H9 (cell line): ENCODE measurements at regions not wholly inside any gene's neighbourhood (a gene's known extent, or its start where the extent isn't known, plus 50 kb on each side); places are given as distances from the start of the nearest gene placed in this dataset.
"Not testable (repeated sequence)": the region's sequence is repeated elsewhere in the genome, so short reads cannot be mapped to it uniquely, and the experiment has no call there.

Source experiments
- DNase-seq: peaks from one replicate; pipeline ENCODE4 v3.0.0-alpha.2; 2017
- H2AFZ ChIP-seq: one replicate; pipeline ENCODE4 v1.6.1; 2013; ENCODE audit warnings: mild to moderate bottlenecking, low read length, control low read depth, moderate library complexity
- H2AK5ac ChIP-seq: 2 replicates; pipeline ENCODE4 v1.6.1; 2013; ENCODE audit warnings: low read length, control low read depth, mixed read lengths; ENCODE audit not compliant: insufficient read length
- H2BK120ac ChIP-seq: one replicate; pipeline ENCODE4 v1.6.1; 2013; ENCODE audit warnings: low read depth, mild to moderate bottlenecking, low read length, control low read depth, inconsistent platforms; ENCODE audit not compliant: poor library complexity, severe bottlenecking
- H2BK12ac ChIP-seq: 2 replicates; pipeline ENCODE4 v1.6.1; 2013; ENCODE audit warnings: low read length, control low read depth, mixed read lengths, low read depth; ENCODE audit not compliant: insufficient read length
- H2BK15ac ChIP-seq: 2 replicates; pipeline ENCODE4 v1.6.1; 2013; ENCODE audit warnings: low read depth, low read length, control low read depth
- H2BK20ac ChIP-seq: one replicate; pipeline ENCODE4 v1.6.1; 2013; ENCODE audit warnings: low read depth, mild to moderate bottlenecking, low read length, control low read depth, inconsistent platforms; ENCODE audit not compliant: poor library complexity, severe bottlenecking
- H2BK5ac ChIP-seq: 2 replicates; pipeline ENCODE4 v1.6.1; 2013; ENCODE audit warnings: low read length, control low read depth, mixed read lengths; ENCODE audit not compliant: insufficient read length
- H3K14ac ChIP-seq: 2 replicates; pipeline ENCODE4 v1.6.1; 2013; ENCODE audit warnings: low read length, control low read depth; ENCODE audit not compliant: insufficient read depth
- H3K18ac ChIP-seq: 2 replicates; pipeline ENCODE4 v1.6.1; 2013; ENCODE audit warnings: low read depth, mild to moderate bottlenecking, mixed read lengths, low read length, control low read depth; ENCODE audit not compliant: insufficient read length
- H3K23ac ChIP-seq: 2 replicates; pipeline ENCODE4 v1.6.1; 2013; ENCODE audit warnings: low read length, control low read depth, mixed read lengths, low read depth; ENCODE audit not compliant: insufficient read length
- H3K23me2 ChIP-seq: 2 replicates; pipeline ENCODE4 v1.6.1; 2013; ENCODE audit warnings: low read depth, mild to moderate bottlenecking, mixed read lengths, low read length, control low read depth; ENCODE audit not compliant: insufficient read length, poor library complexity, severe bottlenecking
- H3K27ac ChIP-seq: 2 replicates; pipeline ENCODE4 v1.5.1; 2013; ENCODE audit warnings: low read length, control low read depth, mixed read lengths, low read depth; ENCODE audit not compliant: insufficient read length
- H3K27me3 ChIP-seq: 2 replicates; pipeline ENCODE4 v1.6.1; 2013; ENCODE audit warnings: low read length, control low read depth, inconsistent platforms; ENCODE audit not compliant: insufficient read depth
- H3K4ac ChIP-seq: 2 replicates; pipeline ENCODE4 v1.6.1; 2013; ENCODE audit warnings: low read depth, mild to moderate bottlenecking, control low read depth, inconsistent platforms, low read length, moderate library complexity
- H3K4me1 ChIP-seq: 2 replicates; pipeline ENCODE4 v1.6.1; 2013; ENCODE audit warnings: low read length, control low read depth, inconsistent platforms; ENCODE audit not compliant: insufficient read depth
- H3K4me2 ChIP-seq: 2 replicates; pipeline ENCODE4 v1.6.1; 2013; ENCODE audit warnings: low read length, control low read depth, mixed read lengths; ENCODE audit not compliant: insufficient read length, insufficient read depth
- H3K56ac ChIP-seq: 2 replicates; pipeline ENCODE4 v1.6.1; 2013; ENCODE audit warnings: low read depth, mild to moderate bottlenecking, mixed read lengths, low read length, control low read depth; ENCODE audit not compliant: insufficient read length
- H3K79me1 ChIP-seq: 2 replicates; pipeline ENCODE4 v1.6.1; 2013; ENCODE audit warnings: low read depth, mild to moderate bottlenecking, moderate library complexity, low read length, control low read depth, inconsistent platforms; ENCODE audit not compliant: insufficient read depth, poor library complexity, severe bottlenecking
- H3K79me2 ChIP-seq: 2 replicates; pipeline ENCODE4 v1.6.1; 2013; ENCODE audit warnings: low read length, control low read depth, inconsistent platforms; ENCODE audit not compliant: insufficient read depth
- H3K9ac ChIP-seq: 2 replicates; pipeline ENCODE4 v1.6.1; 2013; ENCODE audit warnings: low read length, control low read depth, mixed read lengths; ENCODE audit not compliant: insufficient read length; ENCODE audit errors: extremely low read depth
- H3K9me3 ChIP-seq: one replicate; pipeline ENCODE4 v1.6.1; 2013; ENCODE audit warnings: low read depth, low read length, inconsistent platforms; ENCODE audit not compliant: control insufficient read depth
- H3T11ph ChIP-seq: one replicate; pipeline ENCODE4 v1.6.1; 2013; ENCODE audit warnings: mild to moderate bottlenecking, low read length, control low read depth, inconsistent platforms
- H4K20me1 ChIP-seq: one replicate; pipeline ENCODE4 v1.6.1; 2013; ENCODE audit not compliant: control insufficient read depth, insufficient read length, insufficient read depth
- H4K5ac ChIP-seq: 2 replicates; pipeline ENCODE4 v1.6.1; 2013; ENCODE audit warnings: low read depth, mild to moderate bottlenecking, mixed read lengths, low read length, control low read depth; ENCODE audit not compliant: insufficient read length
- H4K8ac ChIP-seq: replicated peaks from 2 replicates; pipeline ENCODE4 v1.6.1; 2013; ENCODE audit warnings: low read length, control low read depth, mixed read lengths, low read depth; ENCODE audit not compliant: insufficient read length
- H4K91ac ChIP-seq: 2 replicates; pipeline ENCODE4 v1.6.1; 2013; ENCODE audit warnings: low read depth, mild to moderate bottlenecking, moderate library complexity, mixed read lengths, low read length, control low read depth; ENCODE audit not compliant: insufficient read length
- H3K27ac Mint-ChIP-seq, 3 experiments: 2 replicates in 2 of 3; 3 replicates in 1 of 3; pipeline ENCODE4 v1.8.0; 2020 to 2021; ENCODE audit warnings: mixed read lengths in 3 of 3, mild to moderate bottlenecking in 1 of 3, moderate library complexity in 1 of 3
- H3K27me3 Mint-ChIP-seq: 2 replicates; pipeline ENCODE4 v1.8.0; 2021; ENCODE audit warnings: low read depth, mild to moderate bottlenecking, moderate library complexity, mixed read lengths
- H3K36me3 Mint-ChIP-seq, 3 experiments: 2 replicates in 2 of 3; 3 replicates in 1 of 3; pipeline ENCODE4 v1.8.0; 2020 to 2021; ENCODE audit warnings: low read depth in 3 of 3, mixed read lengths in 3 of 3; ENCODE audit not compliant: insufficient read depth in 1 of 3
- H3K4me1 Mint-ChIP-seq, 2 experiments: 2 replicates each; pipeline ENCODE4 v1.8.0; 2020; ENCODE audit warnings: mixed read lengths in 2 of 2
- H3K4me3 Mint-ChIP-seq, 2 experiments: 2 replicates in 1 of 2; 3 replicates in 1 of 2; pipeline ENCODE4 v1.8.0; 2020 to 2021; ENCODE audit warnings: mild to moderate bottlenecking in 2 of 2, mixed read lengths in 2 of 2, moderate library complexity in 1 of 2
- H3K9me3 Mint-ChIP-seq, 2 experiments: 2 replicates in 1 of 2; 3 replicates in 1 of 2; pipeline ENCODE4 v1.8.0; 2020; ENCODE audit warnings: mild to moderate bottlenecking in 2 of 2, mixed read lengths in 2 of 2, moderate library complexity in 1 of 2
- CTCF ChIP-seq: fragments of 200-600 bp; sonication (generic); conservative IDR thresholded peaks from 3 replicates; pipeline ENCODE4 v1.8.0; 2021; ENCODE audit warnings: antibody characterized with exemption, mild to moderate bottlenecking
- WGBS: extraction: QIAGEN DNeasy Blood & Tissue Kit; methylation state at CpG from one replicate; pipeline ENCODE4 v1.1.7; 2013; ENCODE audit warnings: missing lambda C conversion rate, low lambda C conversion rate, mixed read lengths; ENCODE audit not compliant: insufficient read length; ENCODE audit errors: extremely low coverage; 5-methylcytosine and 5-hydroxymethylcytosine counted together

GRCh38 chr12:115294453-115295133 is 610.6 kb upstream of the TBX3 start:
- no peak overlapping the region for H3K27ac Mint-ChIP-seq
- H3K36me3 Mint-ChIP-seq: no peaks in the 10 kb centered on the region
- no peak overlapping the region for H3K23ac ChIP-seq
- H3K4me1 ChIP-seq: peaks cover 4% of the 10 kb centered on the region; the same call in 1 of the 2 replicates
- no peaks in the 10 kb centered on the region; a peak in 2 of 5 replicates for H3K9me3 Mint-ChIP-seq
- H2AFZ ChIP-seq: no peak overlapping the region
- no peak overlapping the region for H3K4me3 Mint-ChIP-seq
- H2BK20ac ChIP-seq: no peak overlapping the region
- H2BK15ac ChIP-seq: no peak overlapping the region
- no CpG with 5 or more reads among the region's 4 CpGs for WGBS
- no peak overlapping the region for H3K4me2 ChIP-seq
- no peaks in the 10 kb centered on the region for H4K20me1 ChIP-seq
- H3K79me2 ChIP-seq: no peaks in the 10 kb centered on the region
- no peak overlapping the region for H4K91ac ChIP-seq
- no peaks in the 10 kb centered on the region for H3K79me1 ChIP-seq
- H3K9me3 ChIP-seq: no peaks in the 10 kb centered on the region
- no peaks in the 10 kb centered on the region for H3K23me2 ChIP-seq
- no peak overlapping the region for H3K9ac ChIP-seq
- H3K27ac ChIP-seq: no peak overlapping the region
- no peak overlapping the region for H2BK12ac ChIP-seq
- peaks cover 3% of the 10 kb centered on the region; the same call in 1 of the 2 replicates for H3K27me3 Mint-ChIP-seq
- no peak for TF ChIP-seq CTCF
- no peak overlapping the region for H4K8ac ChIP-seq
- H2AK5ac ChIP-seq: no peak overlapping the region
- H2BK5ac ChIP-seq: no peak overlapping the region
- H3T11ph ChIP-seq: no peak overlapping the region
- H3K56ac ChIP-seq: no peak overlapping the region
- H3K4me1 Mint-ChIP-seq: peaks cover 12 to 15% of the 10 kb centered on the region in 2 experiments
- H2BK120ac ChIP-seq: no peak overlapping the region
- no peak overlapping the region for H3K18ac ChIP-seq
- H3K27me3 ChIP-seq: no peaks in the 10 kb centered on the region
- DNase-seq: no peak
- H3K4ac ChIP-seq: no peak overlapping the region
- H3K14ac ChIP-seq: no peak overlapping the region
- no peak overlapping the region for H4K5ac ChIP-seq

- H3K36me3 Mint-ChIP-seq, H3T11ph ChIP-seq, H3K4me1 Mint-ChIP-seq, H3K27ac Mint-ChIP-seq, H3K4me1 ChIP-seq, H2AFZ ChIP-seq, H3K4me2 ChIP-seq, H3K79me2 ChIP-seq, H2BK120ac ChIP-seq, H2BK5ac ChIP-seq, DNase-seq, H3K4ac ChIP-seq, H3K27me3 ChIP-seq, H2BK12ac ChIP-seq, H2BK15ac ChIP-seq, H3K9ac ChIP-seq, H2AK5ac ChIP-seq, H3K4me3 Mint-ChIP-seq, H3K14ac ChIP-seq, H3K56ac ChIP-seq, H3K27me3 Mint-ChIP-seq, H3K27ac ChIP-seq, H3K18ac ChIP-seq, H4K8ac ChIP-seq, H3K9me3 ChIP-seq, H4K91ac ChIP-seq, H4K5ac ChIP-seq, H4K20me1 ChIP-seq, H3K23ac ChIP-seq, H3K79me1 ChIP-seq, H3K23me2 ChIP-seq, H2BK20ac ChIP-seq: not testable (repeated sequence)
- WGBS: no CpG with 5 or more reads among the region's 10 CpGs
- peaks cover 8 to 11% of the 10 kb centered on the region in 2 experiments for H3K9me3 Mint-ChIP-seq
Observed at GRCh38 chr12:115285429-115285828, 601.5 kb upstream of the TBX3 start.
